ENCODE measurements at regions not wholly inside any gene's neighbourhood (a gene's known extent, or its start where the extent isn't known, plus 50 kb on each side); places are given as distances from the start of the nearest gene placed in this dataset.
"Not testable (repeated sequence)": the region's sequence is repeated elsewhere in the genome, so short reads cannot be mapped to it uniquely, and the experiment has no call there.

DNA sequence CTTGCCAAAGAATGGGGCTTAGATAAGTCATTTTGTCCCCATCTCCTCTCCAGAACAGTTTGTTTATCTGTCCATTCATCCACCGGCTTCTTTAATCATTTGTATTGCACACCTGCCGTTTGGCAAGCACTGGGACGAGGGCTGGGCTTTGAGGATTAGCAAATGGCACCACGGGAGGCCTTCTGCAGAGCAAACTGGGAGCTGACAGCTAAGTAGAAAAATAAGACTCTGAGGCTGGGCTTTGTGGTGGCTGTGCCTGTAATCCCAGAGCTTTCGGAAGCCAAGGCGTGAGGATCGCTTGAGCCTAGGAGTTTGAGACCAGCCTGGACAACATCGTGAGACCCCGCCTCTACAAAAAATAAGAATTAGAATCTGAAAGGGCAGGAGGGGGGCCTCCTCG is 203.9 kb downstream of the NPIPB11 start:
- TF ChIP-seq, protein P1, sequence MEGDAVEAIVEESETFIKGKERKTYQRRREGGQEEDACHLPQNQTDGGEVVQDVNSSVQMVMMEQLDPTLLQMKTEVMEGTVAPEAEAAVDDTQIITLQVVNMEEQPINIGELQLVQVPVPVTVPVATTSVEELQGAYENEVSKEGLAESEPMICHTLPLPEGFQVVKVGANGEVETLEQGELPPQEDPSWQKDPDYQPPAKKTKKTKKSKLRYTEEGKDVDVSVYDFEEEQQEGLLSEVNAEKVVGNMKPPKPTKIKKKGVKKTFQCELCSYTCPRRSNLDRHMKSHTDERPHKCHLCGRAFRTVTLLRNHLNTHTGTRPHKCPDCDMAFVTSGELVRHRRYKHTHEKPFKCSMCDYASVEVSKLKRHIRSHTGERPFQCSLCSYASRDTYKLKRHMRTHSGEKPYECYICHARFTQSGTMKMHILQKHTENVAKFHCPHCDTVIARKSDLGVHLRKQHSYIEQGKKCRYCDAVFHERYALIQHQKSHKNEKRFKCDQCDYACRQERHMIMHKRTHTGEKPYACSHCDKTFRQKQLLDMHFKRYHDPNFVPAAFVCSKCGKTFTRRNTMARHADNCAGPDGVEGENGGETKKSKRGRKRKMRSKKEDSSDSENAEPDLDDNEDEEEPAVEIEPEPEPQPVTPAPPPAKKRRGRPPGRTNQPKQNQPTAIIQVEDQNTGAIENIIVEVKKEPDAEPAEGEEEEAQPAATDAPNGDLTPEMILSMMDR (IDR thresholded peaks at IDR 0.05): not testable (repeated sequence)
- not testable (repeated sequence) for TF ChIP-seq POLR2A (IDR thresholded peaks at IDR 0.05)

Measured in tibial nerve (tissue), 3 donors.